ENCODE measurements at regions not wholly inside any gene's neighbourhood (a gene's known extent, or its start where the extent isn't known, plus 50 kb on each side); places are given as distances from the start of the nearest gene placed in this dataset.

- TF ChIP-seq, protein P1, sequence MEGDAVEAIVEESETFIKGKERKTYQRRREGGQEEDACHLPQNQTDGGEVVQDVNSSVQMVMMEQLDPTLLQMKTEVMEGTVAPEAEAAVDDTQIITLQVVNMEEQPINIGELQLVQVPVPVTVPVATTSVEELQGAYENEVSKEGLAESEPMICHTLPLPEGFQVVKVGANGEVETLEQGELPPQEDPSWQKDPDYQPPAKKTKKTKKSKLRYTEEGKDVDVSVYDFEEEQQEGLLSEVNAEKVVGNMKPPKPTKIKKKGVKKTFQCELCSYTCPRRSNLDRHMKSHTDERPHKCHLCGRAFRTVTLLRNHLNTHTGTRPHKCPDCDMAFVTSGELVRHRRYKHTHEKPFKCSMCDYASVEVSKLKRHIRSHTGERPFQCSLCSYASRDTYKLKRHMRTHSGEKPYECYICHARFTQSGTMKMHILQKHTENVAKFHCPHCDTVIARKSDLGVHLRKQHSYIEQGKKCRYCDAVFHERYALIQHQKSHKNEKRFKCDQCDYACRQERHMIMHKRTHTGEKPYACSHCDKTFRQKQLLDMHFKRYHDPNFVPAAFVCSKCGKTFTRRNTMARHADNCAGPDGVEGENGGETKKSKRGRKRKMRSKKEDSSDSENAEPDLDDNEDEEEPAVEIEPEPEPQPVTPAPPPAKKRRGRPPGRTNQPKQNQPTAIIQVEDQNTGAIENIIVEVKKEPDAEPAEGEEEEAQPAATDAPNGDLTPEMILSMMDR (IDR thresholded peaks at IDR 0.05; ENCODE audit: extremely low read depth, missing control alignments): no peak
- no peak for DNase-seq (ENCODE audit: low spot score)
Observed at GRCh38 chr2:156675896-156676295, 239.7 kb downstream of the GPD2 start.

- TF ChIP-seq, protein P1 (IDR thresholded peaks at IDR 0.05; ENCODE audit: extremely low read depth, missing control alignments): no peak
- no peak for DNase-seq (ENCODE audit: low spot score)
Observed at GRCh38 chr2:156679820-156680219, 243.6 kb downstream of the GPD2 start.

GRCh38 chr2:156680266-156680665 lies 244.1 kb downstream of the GPD2 start:
- TF ChIP-seq, protein P1 (IDR thresholded peaks at IDR 0.05; ENCODE audit: extremely low read depth, missing control alignments): no peak

DNA sequence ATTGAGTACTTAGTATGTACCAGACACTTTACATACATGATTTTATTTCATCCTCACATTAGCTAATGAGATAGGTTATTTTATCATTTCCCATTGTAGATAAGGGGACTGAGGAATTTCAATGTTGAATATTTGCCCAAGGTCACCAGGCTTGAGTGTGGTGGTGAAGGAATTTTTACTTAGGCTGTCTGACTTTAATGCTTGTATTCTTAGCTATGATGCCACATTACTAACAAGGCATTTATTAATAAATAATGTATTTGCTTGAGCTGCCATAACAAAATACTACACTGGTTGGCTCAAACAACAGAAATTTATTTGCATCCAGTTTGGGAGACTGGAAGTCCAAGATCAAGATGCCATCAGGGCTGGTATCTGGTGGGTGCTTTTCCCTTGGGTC lies 250.9 kb downstream of the GPD2 start:
- TF ChIP-seq, protein P1 (IDR thresholded peaks at IDR 0.05; ENCODE audit: extremely low read depth, missing control alignments): no peak
- DNase-seq (ENCODE audit: low spot score): no peak

More at GRCh38 chr2:156680266-156680665, 244.1 kb downstream of the GPD2 start:
- DNase-seq (ENCODE audit: low spot score): no peak

DNA sequence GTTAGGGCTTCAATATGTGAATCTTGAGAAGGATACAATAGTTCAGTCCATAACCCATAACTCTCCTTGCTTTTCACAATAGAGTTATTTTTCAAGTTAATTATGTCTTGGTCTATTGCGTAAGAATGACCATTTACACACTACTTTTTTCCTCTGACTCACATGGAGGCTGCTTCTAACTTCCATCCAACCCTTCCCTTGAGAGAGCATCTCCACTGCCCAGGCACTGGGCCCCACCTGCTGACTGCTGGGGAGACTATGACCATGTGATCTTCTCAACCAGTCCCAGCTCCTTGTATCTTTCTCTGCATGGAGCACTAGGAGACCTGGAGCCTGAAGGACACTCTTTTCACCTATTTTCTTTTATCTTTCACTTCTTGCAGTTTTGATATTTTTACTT lies 251.5 kb downstream of the GPD2 start:
- TF ChIP-seq, protein P1 (IDR thresholded peaks at IDR 0.05; ENCODE audit: extremely low read depth, missing control alignments): no peak
- DNase-seq (ENCODE audit: low spot score): no peak

DNA sequence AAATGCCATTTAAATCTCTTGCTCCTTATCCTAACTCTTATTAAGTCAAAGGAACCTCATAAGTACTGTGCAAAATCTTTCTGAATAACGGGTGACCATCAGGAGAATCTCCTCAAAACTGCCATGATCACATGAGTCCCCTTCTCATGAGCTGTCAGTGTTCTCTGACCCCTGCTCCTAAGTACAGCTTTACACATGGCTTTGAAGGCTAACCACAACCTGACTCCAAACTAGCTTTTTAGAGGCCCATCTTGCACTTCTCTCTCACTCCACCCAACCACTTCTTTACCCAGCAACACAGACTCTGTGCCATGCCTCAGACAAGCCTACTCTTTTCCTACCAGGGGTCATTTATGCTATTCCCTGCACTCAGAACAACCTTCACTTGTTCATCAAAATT lies 253.8 kb downstream of the GPD2 start:
- TF ChIP-seq, protein P1 (IDR thresholded peaks at IDR 0.05; ENCODE audit: extremely low read depth, missing control alignments): no peak
- no peak for DNase-seq (ENCODE audit: low spot score)

- no peak for DNase-seq (ENCODE audit: low spot score)
- TF ChIP-seq, protein P1 (IDR thresholded peaks at IDR 0.05; ENCODE audit: extremely low read depth, missing control alignments): no peak
Observed at GRCh38 chr2:156691014-156691413, 254.8 kb downstream of the GPD2 start.

Data from GM20000 (cell line).